ENCODE measurements at regions not wholly inside any gene's neighbourhood (a gene's known extent, or its start where the extent isn't known, plus 50 kb on each side); places are given as distances from the start of the nearest gene placed in this dataset.

- TF ChIP-seq, protein P1, sequence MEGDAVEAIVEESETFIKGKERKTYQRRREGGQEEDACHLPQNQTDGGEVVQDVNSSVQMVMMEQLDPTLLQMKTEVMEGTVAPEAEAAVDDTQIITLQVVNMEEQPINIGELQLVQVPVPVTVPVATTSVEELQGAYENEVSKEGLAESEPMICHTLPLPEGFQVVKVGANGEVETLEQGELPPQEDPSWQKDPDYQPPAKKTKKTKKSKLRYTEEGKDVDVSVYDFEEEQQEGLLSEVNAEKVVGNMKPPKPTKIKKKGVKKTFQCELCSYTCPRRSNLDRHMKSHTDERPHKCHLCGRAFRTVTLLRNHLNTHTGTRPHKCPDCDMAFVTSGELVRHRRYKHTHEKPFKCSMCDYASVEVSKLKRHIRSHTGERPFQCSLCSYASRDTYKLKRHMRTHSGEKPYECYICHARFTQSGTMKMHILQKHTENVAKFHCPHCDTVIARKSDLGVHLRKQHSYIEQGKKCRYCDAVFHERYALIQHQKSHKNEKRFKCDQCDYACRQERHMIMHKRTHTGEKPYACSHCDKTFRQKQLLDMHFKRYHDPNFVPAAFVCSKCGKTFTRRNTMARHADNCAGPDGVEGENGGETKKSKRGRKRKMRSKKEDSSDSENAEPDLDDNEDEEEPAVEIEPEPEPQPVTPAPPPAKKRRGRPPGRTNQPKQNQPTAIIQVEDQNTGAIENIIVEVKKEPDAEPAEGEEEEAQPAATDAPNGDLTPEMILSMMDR (IDR thresholded peaks at IDR 0.05), result no peak
- TF ChIP-seq POLR2A (IDR thresholded peaks at IDR 0.05), result no peak
These were observed 1254.5 kb upstream of the GOT2 start for GRCh38 chr16:59988591-59988990.
